OCI-LY1 (cell line): ENCODE measurements at regions not wholly inside any gene's neighbourhood (a gene's known extent, or its start where the extent isn't known, plus 50 kb on each side); places are given as distances from the start of the nearest gene placed in this dataset.

ENCODE experiments used
- H2AFZ ChIP-seq: fragments of 200-600 bp; sonication (generic), shearing (Covaris generic); 2 replicates; pipeline ENCODE4 v1.6.0; 2014; ENCODE audit warnings: antibody characterized with exemption, mild to moderate bottlenecking, low read length
- H3F3A ChIP-seq: fragments of 200-600 bp; sonication (generic), shearing (Covaris generic); 2 replicates; pipeline ENCODE4 v1.6.0; 2014; ENCODE audit warnings: mild to moderate bottlenecking, antibody characterized with exemption, low read length, moderate library complexity; ENCODE audit not compliant: insufficient read depth
- H3K27ac ChIP-seq: fragments of 200-600 bp; sonication (generic); 2 replicates; pipeline ENCODE4 v1.5.1; 2014; ENCODE audit warnings: low read length, mixed run types, mild to moderate bottlenecking, low read depth; ENCODE audit not compliant: poor library complexity, severe bottlenecking
- H3K27me3 ChIP-seq: fragments of 200-600 bp; sonication (generic); 2 replicates; pipeline ENCODE4 v1.6.0; 2014; ENCODE audit warnings: antibody characterized with exemption, mild to moderate bottlenecking, low read length, moderate library complexity; ENCODE audit not compliant: insufficient read depth
- H3K36me3 ChIP-seq: fragments of 200-600 bp; sonication (generic); 2 replicates; pipeline ENCODE4 v1.6.1; 2014; ENCODE audit warnings: mild to moderate bottlenecking, antibody characterized with exemption, low read length, moderate library complexity, mixed read lengths; ENCODE audit not compliant: insufficient read depth
- H3K4me1 ChIP-seq: fragments of 200-600 bp; sonication (generic); 2 replicates; pipeline ENCODE4 v1.5.1; 2014; ENCODE audit warnings: mild to moderate bottlenecking, low read length, moderate library complexity; ENCODE audit not compliant: insufficient read depth, severe bottlenecking
- H3K4me2 ChIP-seq: fragments of 200-600 bp; sonication (generic), shearing (Covaris generic); 2 replicates; pipeline ENCODE4 v1.6.1; 2014; ENCODE audit warnings: low read length
- H3K4me3 ChIP-seq: fragments of 200-600 bp; sonication (generic); 2 replicates; pipeline ENCODE4 v1.5.1; 2014; ENCODE audit warnings: low read length, low read depth, mild to moderate bottlenecking, mixed read lengths; ENCODE audit not compliant: poor library complexity, severe bottlenecking
- H3K79me2 ChIP-seq: fragments of 200-600 bp; shearing (Covaris generic); 2 replicates; pipeline ENCODE4 v1.6.1; 2016; ENCODE audit warnings: mixed run types, low read length, mixed read lengths; ENCODE audit not compliant: insufficient read depth
- H3K9ac ChIP-seq: fragments of 200-600 bp; sonication (generic), shearing (Covaris generic); 2 replicates; pipeline ENCODE4 v1.6.1; 2014; ENCODE audit warnings: mild to moderate bottlenecking, low read length, mixed read lengths
- H3K9me2 ChIP-seq: fragments of 200-600 bp; sonication (generic), shearing (Covaris generic); 2 replicates; pipeline ENCODE4 v1.6.1; 2014; ENCODE audit warnings: low read depth, mild to moderate bottlenecking, low read length, mixed read lengths
- H3K9me3 ChIP-seq: fragments of 200-600 bp; shearing (Covaris generic); 2 replicates; pipeline ENCODE4 v1.6.1; 2014; ENCODE audit warnings: low read length, mixed read lengths
- H4K20me1 ChIP-seq: fragments of 200-600 bp; sonication (generic), shearing (Covaris generic); 2 replicates; pipeline ENCODE4 v1.6.0; 2016; ENCODE audit warnings: mild to moderate bottlenecking, low read length; ENCODE audit not compliant: insufficient read depth
- EZH2 ChIP-seq: fragments of 200-600 bp; sonication (generic), shearing (Covaris generic); IDR thresholded peaks from 2 replicates; pipeline ENCODE4 v1.8.0; 2017; ENCODE audit warnings: borderline replicate concordance, mixed run types, mild to moderate bottlenecking, antibody characterized with exemption, low read length, moderate library complexity, mixed read lengths
- TF ChIP-seq, protein P1 (sequence below): fragments of 200-600 bp; sonication (generic), shearing (Covaris generic); IDR thresholded peaks from 2 replicates; pipeline ENCODE4 v1.5.1; 2017; ENCODE audit warnings: mild to moderate bottlenecking, antibody characterized with exemption, low read length, moderate library complexity, mixed read lengths

DNA sequence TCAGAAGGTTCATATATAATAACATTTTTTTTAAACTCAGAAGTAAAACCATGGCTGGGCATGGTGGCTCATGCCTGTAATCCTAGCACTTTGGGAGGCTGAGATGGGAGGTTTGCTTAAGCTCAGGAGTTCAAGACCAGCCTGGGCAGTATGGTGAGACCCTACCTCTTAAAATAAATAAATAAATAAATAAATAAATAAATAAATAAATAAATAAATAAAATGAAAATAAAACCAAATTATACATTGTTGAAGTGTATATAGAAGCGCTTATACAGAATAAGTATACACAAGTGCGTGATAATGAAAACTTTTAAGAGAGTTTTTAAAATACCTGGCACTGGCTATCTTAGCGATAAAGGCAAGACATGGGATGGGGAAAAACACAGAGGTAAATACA is 71.6 kb downstream of the OR2B2 start:
- Histone ChIP-seq H3K79me2 (no peaks in the 10 kb centered on the region), H3K9me3 (no peaks in the 10 kb centered on the region), H3K27ac (peak overlapping the region; percentile 100)

DNA sequence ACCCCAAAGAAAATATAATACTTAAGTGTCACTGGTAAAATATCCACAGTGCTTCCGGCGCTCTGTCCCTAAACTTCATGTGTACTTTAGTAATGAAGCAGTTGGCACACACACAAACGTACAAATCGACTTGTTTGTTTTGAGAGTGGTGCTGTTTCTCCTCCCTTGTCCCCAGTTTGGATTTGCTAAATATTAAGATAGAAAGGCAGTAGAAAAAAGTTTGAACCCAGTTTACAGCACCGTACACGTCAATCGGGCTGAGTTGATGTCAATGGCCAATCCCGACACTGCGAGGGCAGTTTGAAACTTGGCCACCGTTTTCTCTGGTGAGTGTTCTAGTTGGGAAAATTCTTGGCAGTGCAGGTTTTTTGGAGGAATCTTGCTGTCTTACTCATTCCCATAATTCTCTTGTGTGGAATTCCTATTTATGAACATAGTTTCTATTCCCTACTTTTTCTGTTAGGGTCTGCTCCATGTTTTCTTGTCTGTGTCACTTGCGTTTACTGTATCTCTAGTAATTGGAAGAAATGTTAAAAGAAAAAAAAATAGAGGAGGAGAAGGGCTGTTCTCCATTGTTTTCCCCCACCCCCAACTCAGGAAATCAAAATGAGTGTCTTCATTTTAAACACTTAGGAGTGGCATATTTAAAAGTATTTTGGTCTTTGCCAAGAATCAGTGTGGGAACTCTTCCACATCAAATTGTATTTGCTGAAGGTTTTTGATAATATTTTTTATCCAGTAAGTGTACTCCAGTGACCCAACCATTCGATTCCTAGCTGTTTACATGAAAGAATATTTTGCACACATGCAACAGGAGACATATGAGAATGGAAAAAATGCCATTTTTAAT is 72.3 kb downstream of the OR2B2 start:
- Histone ChIP-seq H3K9me3 (no peaks in the 10 kb centered on the region), H4K20me1 (no peaks in the 10 kb centered on the region), H3K79me2 (no peaks in the 10 kb centered on the region), H3K9me2 (no peaks in the 10 kb centered on the region), H3K9ac (peak overlapping the region; percentile 100), H3F3A (peaks cover 4% of the 10 kb centered on the region; the same call in 1 of the 2 replicates), H3K36me3 (no peaks in the 10 kb centered on the region), H3K4me1 (peaks cover 36% of the 10 kb centered on the region), H2AFZ (no peak overlapping the region), H3K27me3 (no peaks in the 10 kb centered on the region), H3K27ac (peak overlapping the region; percentile 100), H3K4me3 (peak overlapping the region; percentile 89), H3K4me2 (peak overlapping the region; percentile 81)
- TF ChIP-seq, protein P1, sequence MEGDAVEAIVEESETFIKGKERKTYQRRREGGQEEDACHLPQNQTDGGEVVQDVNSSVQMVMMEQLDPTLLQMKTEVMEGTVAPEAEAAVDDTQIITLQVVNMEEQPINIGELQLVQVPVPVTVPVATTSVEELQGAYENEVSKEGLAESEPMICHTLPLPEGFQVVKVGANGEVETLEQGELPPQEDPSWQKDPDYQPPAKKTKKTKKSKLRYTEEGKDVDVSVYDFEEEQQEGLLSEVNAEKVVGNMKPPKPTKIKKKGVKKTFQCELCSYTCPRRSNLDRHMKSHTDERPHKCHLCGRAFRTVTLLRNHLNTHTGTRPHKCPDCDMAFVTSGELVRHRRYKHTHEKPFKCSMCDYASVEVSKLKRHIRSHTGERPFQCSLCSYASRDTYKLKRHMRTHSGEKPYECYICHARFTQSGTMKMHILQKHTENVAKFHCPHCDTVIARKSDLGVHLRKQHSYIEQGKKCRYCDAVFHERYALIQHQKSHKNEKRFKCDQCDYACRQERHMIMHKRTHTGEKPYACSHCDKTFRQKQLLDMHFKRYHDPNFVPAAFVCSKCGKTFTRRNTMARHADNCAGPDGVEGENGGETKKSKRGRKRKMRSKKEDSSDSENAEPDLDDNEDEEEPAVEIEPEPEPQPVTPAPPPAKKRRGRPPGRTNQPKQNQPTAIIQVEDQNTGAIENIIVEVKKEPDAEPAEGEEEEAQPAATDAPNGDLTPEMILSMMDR = no peak
- TF ChIP-seq EZH2 = no peak

More for the DNA sequence above, 71.6 kb downstream of the OR2B2 start:
- H3K4me1 ChIP-seq = peaks cover 29% of the 10 kb centered on the region
- no peaks in the 10 kb centered on the region for H3K36me3 ChIP-seq
- H3K4me2 ChIP-seq = no peak overlapping the region
- H4K20me1 ChIP-seq = no peaks in the 10 kb centered on the region
- TF ChIP-seq, protein P1 = no peak
- TF ChIP-seq EZH2 = no peak
- H2AFZ ChIP-seq = no peak overlapping the region
- no peaks in the 10 kb centered on the region for H3K27me3 ChIP-seq
- no peak overlapping the region for H3K9ac ChIP-seq
- H3K4me3 ChIP-seq = no peak overlapping the region
- H3K9me2 ChIP-seq = no peaks in the 10 kb centered on the region
- H3F3A ChIP-seq = peaks cover 4% of the 10 kb centered on the region; the same call in 1 of the 2 replicates

DNA sequence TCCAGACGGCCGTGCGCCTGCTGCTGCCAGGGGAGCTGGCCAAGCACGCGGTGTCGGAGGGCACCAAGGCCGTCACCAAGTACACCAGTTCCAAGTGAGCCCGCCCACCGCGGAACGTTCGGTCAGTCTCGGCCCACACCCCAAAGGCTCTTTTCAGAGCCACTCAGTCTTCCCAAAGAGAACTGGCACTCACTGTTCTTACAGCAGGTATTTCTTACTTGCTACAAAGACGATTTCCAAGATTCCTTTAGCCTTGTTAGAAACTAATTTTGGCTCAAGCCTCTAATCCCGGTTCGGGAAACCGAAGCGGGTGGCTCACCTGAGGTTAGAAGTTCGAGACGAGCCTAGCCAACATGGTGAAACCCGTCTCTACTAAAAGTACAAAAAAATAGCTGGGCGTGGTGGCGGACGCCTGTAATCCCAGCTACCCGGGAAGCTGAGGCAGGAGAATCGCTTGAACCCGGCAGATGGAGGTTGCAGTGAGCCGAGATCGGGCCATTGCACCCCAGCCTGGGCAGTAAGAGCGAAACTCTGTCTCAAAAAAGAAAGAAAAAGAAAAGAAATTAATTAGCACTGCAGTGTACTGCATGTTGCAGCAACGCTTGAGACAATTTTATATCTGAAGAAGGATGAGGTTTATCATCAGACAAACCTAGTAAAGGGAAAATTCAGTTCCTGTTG is 73.1 kb downstream of the OR2B2 start:
- H3K79me2 ChIP-seq = no peaks in the 10 kb centered on the region
- no peak overlapping the region for H2AFZ ChIP-seq
- no peaks in the 10 kb centered on the region for H4K20me1 ChIP-seq
- peak overlapping the region; percentile 89 for H3K4me3 ChIP-seq
- H3F3A ChIP-seq = peaks cover 4% of the 10 kb centered on the region; the same call in 1 of the 2 replicates
- no peaks in the 10 kb centered on the region for H3K27me3 ChIP-seq
- H3K36me3 ChIP-seq = no peaks in the 10 kb centered on the region
- H3K9me2 ChIP-seq = no peaks in the 10 kb centered on the region
- no peaks in the 10 kb centered on the region for H3K9me3 ChIP-seq
- peaks cover 43% of the 10 kb centered on the region for H3K4me1 ChIP-seq
- H3K4me2 ChIP-seq = peak overlapping the region; percentile 81
- TF ChIP-seq EZH2 = no peak
- TF ChIP-seq, protein P1 = no peak
- H3K27ac ChIP-seq = peak overlapping the region; percentile 100
- peak overlapping the region; percentile 100 for H3K9ac ChIP-seq
